Thyroid gland (tissue), 4 donors: ENCODE measurements at regions not wholly inside any gene's neighbourhood (a gene's known extent, or its start where the extent isn't known, plus 50 kb on each side); places are given as distances from the start of the nearest gene placed in this dataset.

ENCODE experiments used
- DNase-seq, 2 donors: peaks; one replicate each; pipeline ENCODE4 v3.0.0-alpha.2; 2019
- H3K27ac ChIP-seq, 3 donors: fragments of 200-600 bp; sonication (generic); 1 replicate in 2 of 3; 2 replicates in 1 of 3; pipeline ENCODE4 v1.5.1; 2016 to 2019; ENCODE audit warnings: mild to moderate bottlenecking in 1 of 3, moderate library complexity in 1 of 3
- H3K27me3 ChIP-seq: fragments of 200-600 bp; sonication (generic); one replicate; pipeline ENCODE4 v1.5.1; 2019
- H3K36me3 ChIP-seq, 2 donors: fragments of 200-600 bp; sonication (generic); one replicate each; pipeline ENCODE4 v1.5.1; 2016 to 2019
- H3K4me1 ChIP-seq, 2 donors: fragments of 200-600 bp; sonication (generic); one replicate each; pipeline ENCODE4 v1.5.1; 2017 to 2019
- H3K4me3 ChIP-seq, 3 donors: fragments of 200-600 bp; sonication (generic); replicated peaks in 1 of 3; 1 replicate in 2 of 3; 2 replicates in 1 of 3; pipeline ENCODE4 v1.5.1; 2016; ENCODE audit warnings: mild to moderate bottlenecking in 1 of 3
- H3K9me3 ChIP-seq: fragments of 200-600 bp; sonication (generic); one replicate; pipeline ENCODE4 v1.5.1; 2017
- CTCF ChIP-seq, 6 experiments: fragments of 200-600 bp in 3 of 6; fragments of 450-650 bp in 3 of 6; sonication (generic) in 3 of 6; IDR thresholded peaks; one replicate each; pipeline ENCODE4 v1.5.1; 2016 to 2019; ENCODE audit warnings: antibody characterized with exemption in 6 of 6, mild to moderate bottlenecking in 2 of 6, inconsistent platforms in 1 of 6, moderate library complexity in 1 of 6
- POLR2A ChIP-seq, 2 donors: fragments of 450-650 bp; IDR thresholded peaks; one replicate each; pipeline ENCODE4 v1.6.1; 2017; ENCODE audit warnings: antibody characterized with exemption in 2 of 2, mild to moderate bottlenecking in 2 of 2, moderate library complexity in 1 of 2
- WGBS, 2 donors: methylation state at CpG; one replicate each; pipeline ENCODE4 v1.1.5; 2017; 5-methylcytosine and 5-hydroxymethylcytosine counted together
- intact Hi-C: fragments of 100-400 bp; cut with DNase I; formaldehyde crosslinking; loops from one replicate; pipeline ENCODE4 v1.15.1; 2023

- no peak for DNase-seq
- Histone ChIP-seq H3K27ac (no peak overlapping the region), H3K4me1 (no peaks in the 10 kb centered on the region), H3K27me3 (no peaks in the 10 kb centered on the region), H3K36me3 (no peaks in the 10 kb centered on the region), H3K9me3 (no peaks in the 10 kb centered on the region), H3K4me3 (no peak overlapping the region)
- no peak for TF ChIP-seq POLR2A (IDR thresholded peaks at IDR 0.05)
- no peak for TF ChIP-seq CTCF (IDR thresholded peaks at IDR 0.05)
- intact Hi-C loops, result no loop called here
Observed at GRCh38 chr15:94910166-94910565, 678.8 kb downstream of the MCTP2 start.

- H3K9me3 ChIP-seq, result no peaks in the 10 kb centered on the region
- no peak overlapping the region for H3K27ac ChIP-seq
- intact Hi-C loops, result no loop called here
- no peaks in the 10 kb centered on the region for H3K4me1 ChIP-seq
- H3K4me3 ChIP-seq, result no peak overlapping the region
- TF ChIP-seq POLR2A (IDR thresholded peaks at IDR 0.05), result no peak
- no peaks in the 10 kb centered on the region for H3K36me3 ChIP-seq
- no peak for DNase-seq
- 72 to 81% methylated on average over 3 of the region's 3 CpGs for WGBS, 2 donors
- H3K27me3 ChIP-seq, result no peaks in the 10 kb centered on the region
Observed at GRCh38 chr15:94912760-94913159, 681.4 kb downstream of the MCTP2 start.

GRCh38 chr15:94917068-94917467 lies 685.7 kb downstream of the MCTP2 start:
- Histone ChIP-seq H3K4me3 (no peak overlapping the region), H3K9me3 (no peaks in the 10 kb centered on the region), H3K27ac (no peak overlapping the region), H3K36me3 (no peaks in the 10 kb centered on the region), H3K4me1 (no peaks in the 10 kb centered on the region), H3K27me3 (no peaks in the 10 kb centered on the region)
- intact Hi-C loops, result no loop called here
- 34 to 52% methylated on average over 5 of the region's 5 CpGs for WGBS, 2 donors
- no peak for DNase-seq
- TF ChIP-seq CTCF (IDR thresholded peaks at IDR 0.05) (no peak), POLR2A (IDR thresholded peaks at IDR 0.05) (no peak)

- WGBS, 2 donors, result 58 to 60% methylated on average over 6 of the region's 6 CpGs
- no peaks in the 10 kb centered on the region for H3K4me1 ChIP-seq
- H3K27me3 ChIP-seq, result no peaks in the 10 kb centered on the region
- H3K36me3 ChIP-seq, result no peaks in the 10 kb centered on the region
- H3K27ac ChIP-seq, result no peak overlapping the region
- intact Hi-C loops, result no loop called here
- DNase-seq, result no peak
- no peaks in the 10 kb centered on the region for H3K9me3 ChIP-seq
- TF ChIP-seq POLR2A (IDR thresholded peaks at IDR 0.05) (no peak), CTCF (IDR thresholded peaks at IDR 0.05) (no peak)
- H3K4me3 ChIP-seq, result no peak overlapping the region
Observed at GRCh38 chr15:94921936-94922335, 690.6 kb downstream of the MCTP2 start.

DNA sequence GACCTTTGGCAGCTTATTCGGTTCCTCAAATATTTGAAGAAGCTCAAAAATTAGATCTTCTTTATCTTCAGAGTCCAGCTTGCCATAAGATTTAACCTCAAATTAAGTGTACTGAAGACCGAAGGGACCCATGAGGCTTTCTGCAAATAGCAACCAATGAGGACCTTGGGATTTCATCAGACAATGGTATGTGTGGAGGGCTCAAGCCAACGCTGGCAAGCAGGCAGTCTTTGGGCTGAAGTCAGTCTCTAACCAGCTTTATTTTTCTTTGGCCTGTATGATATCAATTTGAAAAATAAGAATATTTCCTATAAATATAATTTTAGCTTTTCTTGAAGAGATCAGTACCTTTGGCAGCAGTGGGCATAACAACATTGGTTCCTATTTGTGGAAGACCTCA lies 692.7 kb downstream of the MCTP2 start:
- DNase-seq, result no peak
- Histone ChIP-seq H3K9me3 (no peaks in the 10 kb centered on the region), H3K27ac (no peak overlapping the region), H3K4me3 (no peak overlapping the region), H3K4me1 (no peaks in the 10 kb centered on the region), H3K36me3 (no peaks in the 10 kb centered on the region), H3K27me3 (no peaks in the 10 kb centered on the region)
- WGBS, 2 donors, result 70 to 75% methylated on average over 3 of the region's 3 CpGs
- intact Hi-C loops, result no loop called here
- no peak for TF ChIP-seq POLR2A (IDR thresholded peaks at IDR 0.05)
- no peak for TF ChIP-seq CTCF (IDR thresholded peaks at IDR 0.05)

GRCh38 chr15:94924971-94925598 lies 693.7 kb downstream of the MCTP2 start:
- whole genome bisulfite sequencing, 2 donors, result 75 to 83% methylated on average over 9 of the region's 9 CpGs
- TF ChIP-seq POLR2A (IDR thresholded peaks at IDR 0.05) (no peak), CTCF (IDR thresholded peaks at IDR 0.05) (no peak)
- Histone ChIP-seq H3K36me3 (no peaks in the 10 kb centered on the region), H3K27ac (no peak overlapping the region), H3K27me3 (no peaks in the 10 kb centered on the region), H3K9me3 (no peaks in the 10 kb centered on the region), H3K4me3 (no peak overlapping the region), H3K4me1 (no peaks in the 10 kb centered on the region)
- peak; percentile 1 to 4 for DNase-seq
- intact Hi-C loops, result no loop called here
